Stomach (tissue), 8 donors: ENCODE measurements at regions not wholly inside any gene's neighbourhood (a gene's known extent, or its start where the extent isn't known, plus 50 kb on each side); places are given as distances from the start of the nearest gene placed in this dataset.
"Not testable (repeated sequence)": the region's sequence is repeated elsewhere in the genome, so short reads cannot be mapped to it uniquely, and the experiment has no call there.

Experiments used
- DNase-seq, 2 donors: peaks; one replicate each; pipeline versions ENCODE4 v3.0.0 to v3.0.0-alpha.2; 2013 to 2019
- H3K27ac ChIP-seq, 5 donors: fragments of 200-600 bp in 4 of 5; sonication (generic) in 4 of 5; one replicate each; pipeline ENCODE4 v1.5.1; 2013 to 2019; ENCODE audit warnings: mild to moderate bottlenecking in 1 of 5, moderate library complexity in 1 of 5
- H3K27me3 ChIP-seq, 3 donors: fragments of 200-600 bp; sonication (generic); one replicate each; pipeline ENCODE4 v1.5.1; 2017 to 2019; ENCODE audit warnings: mixed run types in 1 of 3
- H3K36me3 ChIP-seq, 4 donors: fragments of 200-600 bp; sonication (generic); 1 replicate in 3 of 4; 2 replicates in 1 of 4; pipeline ENCODE4 v1.5.1; 2016 to 2019
- H3K4me1 ChIP-seq, 4 donors: fragments of 200-600 bp; sonication (generic); one replicate each; pipeline ENCODE4 v1.5.1; 2016 to 2019
- H3K4me3 ChIP-seq, 4 donors: fragments of 200-600 bp; sonication (generic) in 3 of 4; one replicate each; pipeline ENCODE4 v1.5.1; 2016 to 2019; ENCODE audit warnings: mild to moderate bottlenecking in 1 of 4
- H3K9me3 ChIP-seq, 4 donors: fragments of 200-600 bp; sonication (generic); one replicate each; pipeline ENCODE4 v1.5.1; 2016 to 2019
- whole genome bisulfite sequencing, 5 donors: extraction: QIAGEN DNeasy Blood & Tissue Kit in 3 of 5; methylation state at CpG; one replicate each; pipeline versions ENCODE4 v1.1.5 to v1.1.7; 2013 to 2018; 5-methylcytosine and 5-hydroxymethylcytosine counted together
- intact Hi-C: fragments of 100-400 bp; cut with DNase I; formaldehyde crosslinking; loops from one replicate; pipeline ENCODE4 v1.15.1; 2023; ENCODE audit warnings: low total_unique reads
- donor health status: healthy with polysubstance abuse.
- donor health status: Bipolar disorder and iron deficiency.
- donor health status: healthy.

- WGBS, 5 donors: no CpG with 5 or more reads among the region's 10 CpGs
- intact Hi-C loops, H3K4me3 ChIP-seq, DNase-seq, H3K4me1 ChIP-seq, H3K27me3 ChIP-seq, H3K36me3 ChIP-seq, H3K27ac ChIP-seq, H3K9me3 ChIP-seq: not testable (repeated sequence)
Measured at GRCh38 chr9:62073401-62073800, 883.6 kb downstream of the SPATA31A7 start.

- intact Hi-C loops, H3K4me1 ChIP-seq, DNase-seq, H3K27me3 ChIP-seq, H3K9me3 ChIP-seq, H3K4me3 ChIP-seq, H3K36me3 ChIP-seq, H3K27ac ChIP-seq: not testable (repeated sequence)
- WGBS, 5 donors: no CpG with 5 or more reads among the region's 1 CpG
Measured at GRCh38 chr9:62084245-62084644, 894.4 kb downstream of the SPATA31A7 start.

GRCh38 chr9:62095714-62096345 lies 906.0 kb downstream of the SPATA31A7 start:
- H3K36me3 ChIP-seq, H3K4me3 ChIP-seq, DNase-seq, H3K4me1 ChIP-seq, H3K27me3 ChIP-seq, H3K9me3 ChIP-seq, intact Hi-C loops, H3K27ac ChIP-seq: not testable (repeated sequence)
- WGBS, 5 donors: no CpG with 5 or more reads among the region's 6 CpGs

- H3K4me3 ChIP-seq, DNase-seq, intact Hi-C loops, H3K9me3 ChIP-seq, H3K36me3 ChIP-seq, H3K27me3 ChIP-seq, H3K27ac ChIP-seq, H3K4me1 ChIP-seq: not testable (repeated sequence)
- WGBS, 5 donors: 43 to 84% (median 80%) methylated on average over 1 to 4 of the region's 5 CpGs
Measured at GRCh38 chr9:62110486-62110885, 920.6 kb downstream of the SPATA31A7 start.

- H3K9me3 ChIP-seq, DNase-seq, intact Hi-C loops, H3K36me3 ChIP-seq, H3K27ac ChIP-seq, H3K4me1 ChIP-seq, H3K4me3 ChIP-seq, H3K27me3 ChIP-seq: not testable (repeated sequence)
- WGBS, 5 donors: 60% methylated on average over 1 of the region's 6 CpGs; no CpG with 5 or more reads in 4 of the 5 donors
Measured at GRCh38 chr9:62116951-62117640, 927.3 kb downstream of the SPATA31A7 start.

GRCh38 chr9:62119656-62120055 lies 929.8 kb downstream of the SPATA31A7 start:
- no CpG with 5 or more reads among the region's 1 CpG for WGBS, 5 donors
- H3K4me3 ChIP-seq, H3K27ac ChIP-seq, intact Hi-C loops, H3K9me3 ChIP-seq, H3K36me3 ChIP-seq, H3K4me1 ChIP-seq, H3K27me3 ChIP-seq, DNase-seq: not testable (repeated sequence)

GRCh38 chr9:62125631-62126611 lies 936.1 kb downstream of the SPATA31A7 start:
- H3K4me1 ChIP-seq, H3K27ac ChIP-seq, H3K4me3 ChIP-seq, intact Hi-C loops, H3K36me3 ChIP-seq, DNase-seq, H3K9me3 ChIP-seq, H3K27me3 ChIP-seq: not testable (repeated sequence)
- WGBS, 5 donors: no CpG with 5 or more reads among the region's 25 CpGs

- DNase-seq, H3K27ac ChIP-seq, intact Hi-C loops, H3K27me3 ChIP-seq, H3K9me3 ChIP-seq, H3K36me3 ChIP-seq, H3K4me3 ChIP-seq, H3K4me1 ChIP-seq: not testable (repeated sequence)
- no CpG with 5 or more reads among the region's 3 CpGs for WGBS, 5 donors
Measured at GRCh38 chr9:62135022-62135421, 945.2 kb downstream of the SPATA31A7 start.

GRCh38 chr9:62145648-62146047 lies 955.8 kb downstream of the SPATA31A7 start:
- H3K27me3 ChIP-seq, DNase-seq, intact Hi-C loops, H3K36me3 ChIP-seq, H3K4me3 ChIP-seq, H3K9me3 ChIP-seq, H3K27ac ChIP-seq, H3K4me1 ChIP-seq: not testable (repeated sequence)
- whole genome bisulfite sequencing, 5 donors: no CpG with 5 or more reads among the region's 3 CpGs
